Fibroblast of gingiva (primary cell): ENCODE measurements at regions not wholly inside any gene's neighbourhood (a gene's known extent, or its start where the extent isn't known, plus 50 kb on each side); places are given as distances from the start of the nearest gene placed in this dataset.

Source experiments
- DNase-seq: peaks from one replicate; pipeline ENCODE4 v3.0.0-alpha.2; 2011; ENCODE audit warnings: low read depth

- DNase-seq, result no peak
These were observed 678.0 kb upstream of the GRM7 start for GRCh38 chr3:6182909-6183308.

- DNase-seq, result no peak
These were observed 671.5 kb upstream of the GRM7 start for GRCh38 chr3:6189384-6189783.

- no peak for DNase-seq
These were observed 656.0 kb upstream of the GRM7 start for GRCh38 chr3:6204891-6205290.

DNA sequence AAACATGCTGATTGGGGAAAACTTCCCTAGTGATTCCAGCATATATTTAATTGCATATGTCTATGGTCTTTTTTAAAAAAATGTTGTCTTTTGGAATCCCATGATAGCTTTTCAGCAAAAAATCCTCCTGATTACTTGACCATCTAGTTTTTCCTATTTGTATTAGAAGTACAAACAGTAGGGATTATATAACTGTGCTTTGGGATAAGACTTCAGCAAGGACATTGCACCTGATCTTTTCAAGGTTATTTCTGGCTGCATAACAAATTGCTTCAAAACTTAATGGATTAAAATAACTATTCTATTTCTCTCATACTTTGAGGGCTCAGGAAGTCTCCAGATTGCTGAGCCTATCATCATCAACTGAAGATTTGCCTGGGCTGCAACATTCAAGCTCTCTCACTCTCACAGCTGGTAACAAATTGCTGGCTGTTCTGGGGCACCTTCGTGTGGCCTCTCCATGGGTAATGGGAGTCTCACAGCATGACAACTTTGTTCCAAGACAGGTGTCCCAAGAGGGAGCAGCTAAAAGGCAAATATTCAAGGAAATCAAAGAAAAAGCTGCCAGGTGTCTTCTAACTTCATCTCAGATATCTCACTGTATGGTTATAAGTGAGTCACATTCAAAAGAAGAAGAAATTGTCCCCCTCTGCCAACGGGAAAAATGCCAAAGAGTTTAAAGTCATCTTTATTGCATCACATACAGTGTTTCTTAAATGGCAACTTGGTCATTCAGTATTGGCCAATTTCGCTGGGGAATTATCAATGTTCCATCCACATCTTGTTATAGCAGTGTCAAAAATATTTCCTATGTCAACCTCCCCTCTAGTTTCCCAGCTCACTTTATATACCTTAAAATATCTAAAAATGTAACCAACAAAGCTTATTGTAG lies 644.5 kb upstream of the GRM7 start:
- no peak for DNase-seq

DNA sequence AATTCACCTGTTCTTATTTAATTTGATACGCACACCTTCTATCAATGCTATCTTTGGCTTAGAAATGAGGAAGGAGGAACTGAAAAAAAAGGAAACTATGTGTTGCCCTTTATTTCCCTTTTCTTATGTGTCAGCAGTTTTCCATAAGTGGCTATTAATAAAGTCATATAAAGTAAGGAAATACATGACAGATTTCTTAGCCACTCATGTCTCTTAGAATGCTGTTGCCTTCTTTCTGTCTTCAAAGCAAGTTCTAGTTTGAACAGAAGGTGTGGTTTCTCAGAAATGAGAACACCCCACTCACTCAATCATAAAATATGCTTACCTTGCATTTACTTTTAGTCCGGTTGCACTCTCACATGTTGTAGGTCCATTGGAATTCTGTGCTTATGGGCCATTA lies 640.5 kb upstream of the GRM7 start:
- DNase-seq, result no peak

DNA sequence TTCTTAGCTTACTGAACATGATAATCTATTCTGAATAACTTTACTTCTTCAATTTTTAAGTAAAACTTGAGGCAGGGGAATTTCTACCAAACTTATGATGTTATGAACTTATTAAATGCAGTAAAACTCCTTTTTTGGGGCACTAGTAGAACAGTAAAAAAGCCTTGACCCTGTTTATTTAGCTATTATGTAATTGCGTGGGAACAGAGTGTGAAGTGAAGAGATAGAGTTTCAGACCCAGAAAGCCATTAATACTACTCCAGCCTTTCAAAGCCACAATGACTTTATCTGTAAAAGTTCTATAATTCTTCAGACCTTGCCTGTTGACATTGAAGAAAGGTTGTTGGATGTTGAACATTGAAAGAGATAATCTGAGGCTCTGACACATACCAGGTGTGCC lies 638.8 kb upstream of the GRM7 start:
- DNase-seq, result no peak

- no peak for DNase-seq
These were observed 637.3 kb upstream of the GRM7 start for GRCh38 chr3:6223572-6223971.

- DNase-seq, result no peak
These were observed 631.8 kb upstream of the GRM7 start for GRCh38 chr3:6228958-6229683.

- DNase-seq, result no peak
These were observed 631.0 kb upstream of the GRM7 start for GRCh38 chr3:6229778-6230410.

DNA sequence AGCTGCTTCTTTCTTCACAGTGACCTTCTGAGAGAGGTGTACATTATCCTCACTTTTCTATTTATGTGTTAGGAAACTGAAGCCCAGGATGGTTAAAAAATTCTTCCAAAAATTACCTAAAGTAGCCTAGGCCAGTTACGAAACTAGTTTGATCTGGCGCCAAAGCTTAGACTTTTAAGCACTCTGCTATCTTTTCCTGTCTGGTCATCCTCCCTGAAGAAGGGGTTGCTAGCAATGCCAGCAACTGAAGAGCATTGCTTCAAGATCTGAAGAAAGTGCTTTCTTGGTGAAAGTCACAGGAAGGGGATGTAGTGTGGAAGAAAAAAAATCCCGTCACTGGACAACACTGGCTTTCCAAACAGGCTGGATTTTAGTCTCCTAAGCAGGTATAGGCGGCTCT lies 618.8 kb upstream of the GRM7 start:
- no peak for DNase-seq

DNA sequence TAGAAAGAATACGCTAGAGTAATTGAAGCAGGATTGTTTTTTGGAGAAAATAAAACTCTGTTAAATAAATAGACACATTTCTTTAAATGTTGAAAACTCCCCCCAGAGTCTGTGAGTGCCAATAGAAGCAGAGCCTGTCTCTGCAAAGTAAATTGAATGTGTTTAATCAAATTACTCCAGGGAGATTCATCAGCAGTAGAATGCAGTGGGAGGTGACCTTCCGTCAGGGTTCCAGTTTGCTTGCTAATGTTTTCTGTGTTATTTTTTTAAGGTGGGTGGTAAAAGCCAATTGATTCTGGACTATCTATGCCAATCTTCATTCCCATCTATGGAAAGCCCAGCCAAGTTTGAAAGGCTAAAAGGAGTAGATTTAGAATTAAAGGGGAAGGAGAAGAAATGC lies 612.4 kb upstream of the GRM7 start:
- DNase-seq, result no peak

- no peak for DNase-seq
These were observed 611.2 kb upstream of the GRM7 start for GRCh38 chr3:6249679-6250078.

DNA sequence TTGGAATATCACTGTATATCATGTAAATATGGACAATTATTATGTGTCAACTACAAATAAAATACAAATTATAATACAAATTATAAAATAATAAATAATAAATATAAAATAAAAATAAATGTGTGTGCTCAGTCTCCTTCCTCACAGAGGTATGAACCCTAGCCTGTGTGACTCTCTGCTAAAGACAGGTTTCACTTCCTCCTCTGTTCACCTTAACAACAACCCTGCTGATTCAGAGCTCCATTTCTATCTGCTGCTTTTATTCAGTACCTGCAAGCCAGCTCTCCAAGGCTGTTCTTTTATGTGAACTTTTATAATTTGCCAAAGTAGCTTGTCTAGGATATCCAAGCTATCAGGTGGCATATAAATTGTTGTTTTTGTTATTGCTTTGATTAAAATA lies 610.7 kb upstream of the GRM7 start:
- DNase-seq, result no peak

DNA sequence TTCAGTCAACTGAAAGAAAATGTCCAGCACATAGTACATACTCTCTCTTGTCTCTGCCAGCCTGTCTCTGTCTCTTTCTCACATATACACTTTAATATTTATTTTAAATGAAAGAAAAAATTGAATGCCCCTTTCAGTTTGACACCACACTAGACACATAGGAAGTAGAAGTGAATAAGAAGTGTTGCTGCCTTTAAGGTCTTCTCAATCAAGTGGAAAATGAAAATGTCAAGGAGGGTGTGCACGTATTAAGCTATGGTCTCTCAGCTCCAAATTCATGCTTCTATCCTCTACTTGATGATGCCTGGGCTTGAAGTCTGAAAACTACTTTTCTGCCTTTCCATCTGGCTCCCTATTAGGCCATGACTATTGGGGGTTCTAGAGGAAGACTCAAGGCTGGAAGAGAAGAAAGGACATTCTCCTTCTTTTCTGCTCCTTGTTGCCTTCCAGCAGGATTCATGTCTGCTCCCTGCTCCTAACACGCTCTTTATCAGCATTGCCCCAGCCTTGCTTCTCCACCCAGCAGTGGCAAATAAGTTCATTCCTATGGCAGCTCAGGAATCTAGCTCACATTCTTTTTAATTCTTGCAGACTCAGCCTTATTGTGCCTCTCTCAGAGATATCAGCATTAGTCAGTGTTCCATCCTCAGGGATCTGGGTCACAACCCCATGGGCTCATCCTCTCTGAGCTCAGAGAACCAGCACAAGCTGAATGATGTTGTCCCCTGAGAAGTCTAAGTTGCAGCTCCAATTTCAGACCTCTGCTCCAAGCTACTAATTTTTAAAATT lies 609.1 kb upstream of the GRM7 start:
- no peak for DNase-seq

GRCh38 chr3:6254490-6254889 lies 606.4 kb upstream of the GRM7 start:
- DNase-seq, result no peak

- no peak for DNase-seq
These were observed 605.7 kb upstream of the GRM7 start for GRCh38 chr3:6255229-6255628.

DNA sequence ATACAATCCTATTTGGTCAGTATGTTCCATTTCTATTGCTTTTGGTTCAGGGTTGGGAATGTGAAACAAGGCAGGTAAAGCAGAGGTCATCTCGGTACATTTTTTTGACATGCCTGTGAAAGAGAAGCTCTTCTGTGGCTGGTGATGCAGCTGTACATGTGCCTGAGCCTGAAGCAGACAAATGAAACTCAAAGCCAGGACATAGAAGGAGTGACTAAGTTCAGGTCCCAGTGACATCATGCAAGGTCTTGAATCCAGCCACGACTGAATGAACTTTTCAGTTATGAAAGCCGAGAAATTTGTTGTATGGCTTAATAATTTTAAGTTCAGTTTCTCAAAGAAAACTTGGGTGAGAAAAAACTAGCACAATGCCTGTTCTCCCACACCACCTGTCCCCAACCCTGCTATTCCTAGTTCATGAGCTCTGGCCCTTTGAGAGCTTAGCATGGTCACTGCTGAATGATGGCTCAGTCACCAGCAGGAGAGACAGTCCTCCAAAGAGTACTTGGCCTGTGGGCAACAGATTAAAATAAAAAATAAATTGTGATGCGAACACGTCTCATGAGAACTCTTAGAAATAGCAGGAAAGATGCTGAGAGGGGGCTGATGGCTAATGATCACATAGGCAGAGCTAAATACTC lies 600.2 kb upstream of the GRM7 start:
- no peak for DNase-seq

GRCh38 chr3:6262010-6262409 lies 598.9 kb upstream of the GRM7 start:
- DNase-seq, result no peak

- no peak for DNase-seq
These were observed 596.9 kb upstream of the GRM7 start for GRCh38 chr3:6264036-6264435.

DNA sequence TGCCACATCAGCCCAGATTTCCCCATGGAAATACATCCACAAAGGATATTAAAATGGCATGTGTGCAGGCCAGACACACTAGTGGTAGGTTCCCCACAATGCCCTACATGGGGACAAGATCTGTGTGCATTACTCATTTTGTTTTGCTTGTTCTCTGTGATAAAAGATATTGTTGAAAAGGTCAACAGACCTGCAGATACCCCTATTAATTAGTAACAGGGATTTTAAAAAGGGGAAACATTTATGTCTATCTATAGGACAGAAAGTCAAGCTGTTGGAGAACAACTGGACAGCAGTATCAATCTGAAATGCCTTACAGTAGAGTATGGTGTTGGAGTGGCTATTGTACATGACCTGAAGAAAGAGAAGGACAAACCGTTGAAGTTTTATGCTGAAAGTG lies 596.0 kb upstream of the GRM7 start:
- no peak for DNase-seq

DNA sequence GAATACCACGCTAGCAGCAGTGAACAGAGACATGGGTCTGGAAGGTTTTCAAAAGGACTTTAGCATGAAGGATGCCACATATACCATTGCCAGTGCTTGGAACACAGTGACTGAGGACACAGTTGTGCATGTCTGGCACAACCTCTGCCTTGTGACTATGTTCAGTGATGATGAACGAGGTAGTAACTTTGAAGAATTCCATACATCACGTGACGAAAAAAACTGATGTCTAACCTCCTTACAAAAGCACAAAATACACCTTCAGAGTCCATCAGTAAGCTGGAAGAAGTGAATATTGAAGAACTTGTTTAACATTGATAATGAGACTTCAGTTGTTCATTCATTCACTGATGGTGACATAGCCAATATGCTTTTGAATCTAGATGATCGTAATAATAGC lies 594.8 kb upstream of the GRM7 start:
- DNase-seq, result no peak

- no peak for DNase-seq
These were observed 587.0 kb upstream of the GRM7 start for GRCh38 chr3:6273878-6274277.
